ENCODE measurements at regions not wholly inside any gene's neighbourhood (a gene's known extent, or its start where the extent isn't known, plus 50 kb on each side); places are given as distances from the start of the nearest gene placed in this dataset.
"Not testable (repeated sequence)": the region's sequence is repeated elsewhere in the genome, so short reads cannot be mapped to it uniquely, and the experiment has no call there.

DNA sequence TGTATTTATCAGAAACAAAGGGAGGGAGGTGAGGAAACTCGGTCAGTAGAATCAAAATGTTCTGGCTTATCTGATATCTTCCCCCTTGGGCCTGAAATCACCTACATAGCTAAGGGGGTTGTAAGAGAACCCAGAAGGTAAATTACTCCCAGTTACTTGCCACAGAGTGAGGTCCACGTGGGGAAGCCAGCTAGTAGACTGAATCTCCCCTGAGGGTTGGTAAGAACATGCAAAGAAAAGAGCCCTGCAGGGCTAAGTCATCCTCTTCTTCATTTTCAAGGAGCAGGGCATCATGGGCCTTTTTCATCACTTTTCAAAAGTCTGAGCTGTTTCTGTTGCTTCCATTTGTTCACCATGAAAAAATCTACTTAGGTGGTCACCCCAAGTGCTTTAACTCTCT lies 115.4 kb downstream of the QRSL1 start:
- DNase-seq (no peak), ATAC-seq (ENCODE audit: low read depth) (no peak)
- no peak overlapping the region for H3K27ac ChIP-seq (ENCODE audit: low read length in 2 of 2)
- H3K4me2 ChIP-seq (replicated peaks; ENCODE audit: low read depth, low read length, poor library complexity, severe bottlenecking), result no peak overlapping the region
- no peak overlapping the region for H2AFZ ChIP-seq (ENCODE audit: insufficient read depth, low read depth, low read length, poor library complexity, severe bottlenecking)
- POLR2A ChIA-PET, result no interaction called here
- H3K27me3 Mint-ChIP-seq, result no peaks in the 10 kb centered on the region
- no peak overlapping the region for H3K4me3 ChIP-seq (ENCODE audit: control extremely low read depth in 1 of 5, extremely low read depth in 1 of 5, insufficient read depth in 1 of 5, low read depth in 2 of 5, low read length in 4 of 5)
- no peaks in the 10 kb centered on the region for H3K27me3 ChIP-seq (replicated peaks in 1 of 4; ENCODE audit: control extremely low read depth in 1 of 4, control insufficient read depth in 3 of 4, insufficient read depth in 4 of 4, low read length in 3 of 4)
- TF ChIP-seq, protein P1, sequence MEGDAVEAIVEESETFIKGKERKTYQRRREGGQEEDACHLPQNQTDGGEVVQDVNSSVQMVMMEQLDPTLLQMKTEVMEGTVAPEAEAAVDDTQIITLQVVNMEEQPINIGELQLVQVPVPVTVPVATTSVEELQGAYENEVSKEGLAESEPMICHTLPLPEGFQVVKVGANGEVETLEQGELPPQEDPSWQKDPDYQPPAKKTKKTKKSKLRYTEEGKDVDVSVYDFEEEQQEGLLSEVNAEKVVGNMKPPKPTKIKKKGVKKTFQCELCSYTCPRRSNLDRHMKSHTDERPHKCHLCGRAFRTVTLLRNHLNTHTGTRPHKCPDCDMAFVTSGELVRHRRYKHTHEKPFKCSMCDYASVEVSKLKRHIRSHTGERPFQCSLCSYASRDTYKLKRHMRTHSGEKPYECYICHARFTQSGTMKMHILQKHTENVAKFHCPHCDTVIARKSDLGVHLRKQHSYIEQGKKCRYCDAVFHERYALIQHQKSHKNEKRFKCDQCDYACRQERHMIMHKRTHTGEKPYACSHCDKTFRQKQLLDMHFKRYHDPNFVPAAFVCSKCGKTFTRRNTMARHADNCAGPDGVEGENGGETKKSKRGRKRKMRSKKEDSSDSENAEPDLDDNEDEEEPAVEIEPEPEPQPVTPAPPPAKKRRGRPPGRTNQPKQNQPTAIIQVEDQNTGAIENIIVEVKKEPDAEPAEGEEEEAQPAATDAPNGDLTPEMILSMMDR (IDR thresholded peaks at IDR 0.05), result no peak
- no peak for TF ChIP-seq EZH2 (IDR thresholded peaks at IDR 0.05; ENCODE audit: borderline replicate concordance, insufficient read depth, low read depth, low read length, poor library complexity, severe bottlenecking)
- peaks cover 6 to 7% of the 10 kb centered on the region in 2 donors for H3K4me1 ChIP-seq (ENCODE audit: control insufficient read depth in 2 of 2, insufficient read depth in 2 of 2, low read length in 2 of 2)
- CTCF ChIA-PET, result no interaction called here
- no peak overlapping the region for H3K4me3 Mint-ChIP-seq
- WGBS (ENCODE audit: insufficient coverage), result 17% methylated on average over 1 of the region's 2 CpGs
- H3K9ac ChIP-seq (ENCODE audit: low read length), result no peak overlapping the region
- H3K4me1 Mint-ChIP-seq, result peaks cover 23% of the 10 kb centered on the region
- H3K27ac Mint-ChIP-seq, result no peak overlapping the region
- peaks cover 0 to 4% (median 0%) of the 10 kb centered on the region in 3 donors for H3K9me3 ChIP-seq (ENCODE audit: control extremely low read depth in 1 of 3, control insufficient read depth in 2 of 3, insufficient read depth in 1 of 3, low read length in 2 of 3)
- no peaks in the 10 kb centered on the region for H3K36me3 ChIP-seq (replicated peaks in 1 of 2; ENCODE audit: control extremely low read depth in 1 of 2, control insufficient read depth in 1 of 2, extremely low read depth in 1 of 2, insufficient read depth in 2 of 2, low read length in 1 of 2)
- H4K20me1 ChIP-seq (ENCODE audit: control insufficient read depth, insufficient read depth, low read length, poor library complexity, severe bottlenecking), result no peaks in the 10 kb centered on the region
- intact Hi-C loops (cut with micrococcal nuclease), result no loop called here
- no peaks in the 10 kb centered on the region for H3K79me2 ChIP-seq (ENCODE audit: control insufficient read depth, insufficient read depth, low read length)
- peaks cover 3% of the 10 kb centered on the region for H3K9me3 Mint-ChIP-seq (ENCODE audit: insufficient read depth)

DNA sequence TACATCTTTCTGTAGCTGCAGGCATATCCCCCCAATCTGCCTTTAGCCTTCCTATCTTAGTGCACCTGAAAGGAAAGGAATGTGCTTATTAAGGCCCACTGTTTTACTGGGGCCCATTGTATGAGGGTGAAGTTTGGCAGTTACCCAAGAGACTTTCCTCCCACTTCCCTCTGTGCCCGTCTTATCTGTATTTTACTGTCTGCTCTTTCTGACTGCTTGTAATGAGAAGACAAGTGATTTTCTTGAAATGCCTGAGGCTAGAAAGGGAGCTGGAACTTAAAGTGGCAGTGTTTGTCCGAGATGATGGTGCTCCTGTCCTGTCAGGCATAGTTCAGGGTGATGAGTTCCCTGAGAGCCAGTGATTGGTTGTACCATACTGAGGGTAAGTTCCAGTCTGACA lies 114.7 kb downstream of the QRSL1 start:
- H3K4me1 ChIP-seq (ENCODE audit: control insufficient read depth in 2 of 2, insufficient read depth in 2 of 2, low read length in 2 of 2), result peaks cover 14% of the 10 kb centered on the region in 2 donors
- H3K79me2 ChIP-seq (ENCODE audit: control insufficient read depth, insufficient read depth, low read length); H3K9ac ChIP-seq (ENCODE audit: low read length); H3K27ac ChIP-seq (ENCODE audit: low read length in 2 of 2); DNase-seq; H3K9me3 ChIP-seq (ENCODE audit: control extremely low read depth in 1 of 3, control insufficient read depth in 2 of 3, insufficient read depth in 1 of 3, low read length in 2 of 3); ATAC-seq (ENCODE audit: low read depth); H3K9me3 Mint-ChIP-seq (ENCODE audit: insufficient read depth); H3K4me3 ChIP-seq (ENCODE audit: control extremely low read depth in 1 of 5, extremely low read depth in 1 of 5, insufficient read depth in 1 of 5, low read depth in 2 of 5, low read length in 4 of 5); intact Hi-C loops (cut with micrococcal nuclease); H3K27me3 Mint-ChIP-seq; H4K20me1 ChIP-seq (ENCODE audit: control insufficient read depth, insufficient read depth, low read length, poor library complexity, severe bottlenecking); H3K27ac Mint-ChIP-seq; H3K4me3 Mint-ChIP-seq; H3K36me3 ChIP-seq (replicated peaks in 1 of 2; ENCODE audit: control extremely low read depth in 1 of 2, control insufficient read depth in 1 of 2, extremely low read depth in 1 of 2, insufficient read depth in 2 of 2, low read length in 1 of 2); POLR2A ChIA-PET; H3K4me2 ChIP-seq (replicated peaks; ENCODE audit: low read depth, low read length, poor library complexity, severe bottlenecking); H3K27me3 ChIP-seq (replicated peaks in 1 of 4; ENCODE audit: control extremely low read depth in 1 of 4, control insufficient read depth in 3 of 4, insufficient read depth in 4 of 4, low read length in 3 of 4); H2AFZ ChIP-seq (ENCODE audit: insufficient read depth, low read depth, low read length, poor library complexity, severe bottlenecking): not testable (repeated sequence)
- H3K4me1 Mint-ChIP-seq, result peaks cover 30% of the 10 kb centered on the region
- 94% methylated on average over 1 of the region's 2 CpGs for WGBS (ENCODE audit: insufficient coverage)
- CTCF ChIA-PET, result interaction anchor here (1.2 kb wide), 1 partner anchor 177 kb away, joined by 3 read pairs; no protein-coding TSS in a partner anchor
